Fibroblast of mammary gland (primary cell): ENCODE measurements at regions not wholly inside any gene's neighbourhood (a gene's known extent, or its start where the extent isn't known, plus 50 kb on each side); places are given as distances from the start of the nearest gene placed in this dataset.
A peak's percentile ranks its signal among the peaks of the same experiment; 100 is the strongest.

Experiments
- DNase-seq: peaks from one replicate; pipeline ENCODE4 v3.0.0-alpha.2; 2010; ENCODE audit warnings: low read depth
- H3K4me3 ChIP-seq: 2 replicates; pipeline ENCODE4 v1.5.1; 2011; ENCODE audit warnings: low read depth, mild to moderate bottlenecking, low read length, moderate library complexity; ENCODE audit not compliant: control insufficient read depth
- CTCF ChIP-seq: conservative IDR thresholded peaks from 2 replicates; pipeline ENCODE4 v1.5.1; 2011; ENCODE audit warnings: low read depth, low read length, inconsistent platforms; ENCODE audit not compliant: control insufficient read depth, insufficient read depth

- H3K4me3 ChIP-seq, result no peak overlapping the region
- no peak for DNase-seq
- no peak for TF ChIP-seq CTCF
Observed at GRCh38 chr15:93989440-93989998, 241.8 kb upstream of the MCTP2 start.

- no peak for DNase-seq
- no peak overlapping the region for H3K4me3 ChIP-seq
- TF ChIP-seq CTCF, result no peak
Observed at GRCh38 chr15:93987068-93987467, 244.3 kb upstream of the MCTP2 start.

- TF ChIP-seq CTCF, result no peak
- DNase-seq, result peak; percentile 56
- no peak overlapping the region for H3K4me3 ChIP-seq
Observed at GRCh38 chr15:93986400-93986984, 244.9 kb upstream of the MCTP2 start.

GRCh38 chr15:93985925-93986324, 245.4 kb upstream of the MCTP2 start:
- no peak overlapping the region for H3K4me3 ChIP-seq
- peak; percentile 48 for DNase-seq
- TF ChIP-seq CTCF, result no peak

GRCh38 chr15:93985176-93985575, 246.2 kb upstream of the MCTP2 start:
- no peak for DNase-seq
- no peak for TF ChIP-seq CTCF
- H3K4me3 ChIP-seq, result no peak overlapping the region

GRCh38 chr15:93983526-93983925, 247.8 kb upstream of the MCTP2 start:
- no peak for TF ChIP-seq CTCF
- DNase-seq, result no peak
- no peak overlapping the region for H3K4me3 ChIP-seq
